Amniotic stem cell (primary cell): ENCODE measurements at regions not wholly inside any gene's neighbourhood (a gene's known extent, or its start where the extent isn't known, plus 50 kb on each side); places are given as distances from the start of the nearest gene placed in this dataset.

Experiments used
- DNase-seq: peaks from one replicate; lab custom pipeline; 2025; lab: John Stamatoyannopoulos, UW

DNA sequence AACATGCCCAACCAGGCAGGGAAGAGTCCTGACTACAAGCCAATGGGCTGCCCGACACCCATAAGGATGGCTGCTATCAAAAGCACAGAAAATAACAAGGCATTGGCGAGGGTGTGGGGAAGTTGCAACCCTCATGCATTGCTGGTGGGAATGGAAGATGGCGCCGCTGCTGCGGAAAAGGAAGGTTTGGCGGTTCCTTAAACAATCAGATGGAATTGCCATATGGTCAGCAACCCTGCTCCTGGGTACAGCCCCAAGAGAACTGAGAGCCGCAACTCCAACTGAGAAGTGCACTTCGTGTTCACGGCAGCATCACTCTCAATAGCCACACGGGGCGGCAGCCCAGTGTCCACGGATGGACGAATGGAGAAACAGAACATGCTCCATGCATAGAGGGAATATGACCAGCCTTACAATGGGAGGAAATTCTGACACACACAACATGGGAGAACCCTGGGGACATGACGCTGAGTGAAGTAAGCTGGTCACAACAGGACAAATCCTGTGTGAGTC is 193.3 kb downstream of the RBFOX3 start:
- no peak for DNase-seq

GRCh38 chr17:79415909-79416308 is 194.9 kb downstream of the RBFOX3 start:
- no peak for DNase-seq

DNA sequence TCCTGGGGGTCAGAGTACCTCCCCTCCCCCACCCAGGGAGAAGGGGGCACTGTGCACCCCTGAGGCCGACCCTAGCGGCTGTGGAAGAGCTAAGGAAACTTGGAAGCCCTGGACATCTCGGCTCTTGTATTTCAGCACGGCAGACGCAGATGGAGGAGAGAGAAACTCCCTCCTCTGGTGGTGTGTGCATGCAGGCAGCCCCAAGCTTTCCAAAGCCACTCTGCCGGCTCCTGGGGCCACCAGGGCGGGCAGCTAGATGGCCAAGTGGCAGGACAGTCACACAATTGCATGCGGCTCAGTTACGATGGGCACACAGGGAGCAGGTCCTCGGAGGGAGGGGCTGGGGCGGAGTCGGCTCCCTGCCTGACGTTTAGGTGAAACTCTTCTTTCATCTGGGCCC is 195.5 kb downstream of the RBFOX3 start:
- DNase-seq: no peak

DNA sequence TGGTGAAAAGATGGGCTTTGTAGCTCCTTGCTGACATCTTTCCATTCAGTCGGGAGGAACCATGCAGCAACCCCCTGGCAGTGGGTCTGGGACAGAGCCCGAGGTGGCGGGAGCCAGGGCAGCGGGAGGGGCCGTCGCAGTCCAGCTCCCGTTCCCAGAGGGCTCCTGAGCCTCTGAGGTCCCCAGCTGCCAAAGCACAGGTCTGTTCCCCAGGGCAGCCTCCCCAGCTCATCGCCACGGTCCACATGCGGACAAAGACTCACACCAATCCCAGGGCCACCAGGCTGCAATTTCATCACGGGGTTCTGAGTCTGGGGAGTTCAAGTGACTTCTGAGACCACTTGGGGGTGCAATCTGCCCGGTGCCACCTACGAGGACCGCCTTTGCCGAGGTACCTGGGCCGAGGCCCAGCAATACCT is 196.0 kb downstream of the RBFOX3 start:
- DNase-seq: no peak

GRCh38 chr17:79414063-79414792 is 196.6 kb downstream of the RBFOX3 start:
- DNase-seq: no peak

DNA sequence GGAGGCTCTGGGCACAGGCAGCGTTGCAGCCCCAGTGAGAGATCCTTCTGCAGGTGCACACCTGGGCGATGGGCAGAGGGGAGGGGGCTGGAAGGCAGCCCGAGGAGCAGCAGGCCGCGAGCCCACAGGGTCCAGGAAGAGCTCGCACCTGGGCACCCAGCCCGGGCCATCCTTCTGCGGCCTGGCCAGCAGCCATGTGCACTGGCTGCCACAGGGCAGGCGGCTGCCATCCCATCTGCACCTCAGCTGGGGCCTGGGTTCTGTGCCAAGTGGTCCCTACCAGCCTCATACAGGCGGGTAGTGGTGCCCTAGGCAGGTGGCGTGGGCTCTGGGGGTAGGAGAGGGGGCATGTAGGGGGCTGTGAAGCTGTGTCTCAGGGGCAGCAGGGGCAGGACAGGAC is 197.2 kb downstream of the RBFOX3 start:
- no peak for DNase-seq

GRCh38 chr17:79412886-79413390 is 197.9 kb downstream of the RBFOX3 start:
- no peak for DNase-seq

DNA sequence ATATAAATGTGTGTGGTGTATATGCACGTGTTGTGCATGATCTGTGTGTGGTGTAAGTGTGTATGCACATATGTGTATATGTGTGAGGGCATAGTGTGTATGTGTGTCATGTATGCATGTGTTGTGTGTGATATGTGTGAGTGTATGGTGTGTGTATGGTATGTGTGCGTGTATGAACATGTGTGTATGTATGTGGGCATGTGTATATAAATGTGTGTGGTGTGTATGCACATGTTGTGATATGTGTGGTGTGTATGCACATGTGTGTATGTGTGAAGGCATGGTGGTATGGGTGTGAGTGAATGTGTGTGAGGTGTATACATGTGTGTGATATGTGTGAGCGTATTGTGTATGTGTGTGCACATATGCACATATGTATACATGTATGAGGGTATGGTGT is 198.7 kb downstream of the RBFOX3 start:
- DNase-seq: no peak

DNA sequence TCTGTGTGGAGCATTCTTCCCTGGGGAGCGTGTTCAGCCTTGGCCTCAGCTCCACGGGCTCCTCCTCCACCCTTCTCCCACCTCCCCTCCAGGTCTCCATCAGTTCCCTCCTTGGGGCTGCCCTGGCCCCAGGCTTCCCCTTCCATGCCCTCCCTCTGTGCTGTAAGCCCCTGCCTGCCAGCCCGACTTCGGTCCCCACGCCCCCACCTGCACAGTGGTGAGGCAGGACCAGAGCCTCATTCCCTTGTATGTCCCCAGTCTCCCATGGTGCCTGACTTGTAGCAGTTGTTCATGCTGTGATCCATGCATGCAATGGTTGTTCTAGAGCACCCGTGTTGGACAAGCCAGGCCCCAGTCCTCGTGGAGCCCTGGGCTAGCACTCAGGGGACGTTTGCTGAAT is 199.4 kb downstream of the RBFOX3 start:
- no peak for DNase-seq

- DNase-seq: no peak
Measured at GRCh38 chr17:79410681-79411080, 200.2 kb downstream of the RBFOX3 start.

DNA sequence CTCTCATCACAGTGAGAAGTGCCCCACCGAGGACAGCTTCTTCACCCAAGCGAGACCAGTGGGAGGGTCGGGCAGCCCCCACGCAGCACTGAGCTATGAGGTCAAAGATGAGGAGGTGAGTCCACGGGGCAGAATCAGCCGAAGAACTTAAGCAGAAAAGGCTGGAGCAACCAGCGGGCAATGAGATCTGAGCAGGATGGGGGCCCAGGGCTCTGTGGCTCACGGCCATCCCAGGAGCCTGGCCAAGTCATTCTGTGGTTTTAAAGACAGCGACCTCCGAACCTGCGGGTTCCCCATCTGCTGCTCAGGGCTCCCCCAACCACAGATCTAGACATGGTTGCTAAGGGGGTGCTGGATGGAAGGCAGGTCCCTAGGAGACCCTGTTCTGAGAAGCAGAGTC is 202.6 kb downstream of the RBFOX3 start:
- no peak for DNase-seq

- no peak for DNase-seq
Measured at GRCh38 chr17:79407385-79407784, 203.5 kb downstream of the RBFOX3 start.

DNA sequence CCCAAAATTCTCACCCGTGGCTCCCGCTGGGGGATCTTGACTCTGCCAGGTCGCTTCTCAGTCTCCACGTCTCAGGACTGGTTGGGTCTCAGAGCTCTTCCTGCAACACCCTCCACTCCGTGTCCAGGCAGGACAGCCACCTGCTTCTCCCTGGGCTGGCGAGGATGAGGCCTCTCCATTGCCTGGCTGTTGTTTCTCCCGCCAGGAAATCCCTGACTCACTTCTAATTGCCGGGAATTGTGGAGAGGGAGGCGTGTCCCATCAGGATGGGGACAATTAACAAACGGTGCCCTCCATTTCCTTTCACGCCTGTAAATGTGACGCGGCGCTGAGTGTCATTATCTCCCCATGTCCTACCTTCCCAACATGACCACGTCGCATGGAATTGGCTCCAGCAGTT is 204.5 kb downstream of the RBFOX3 start:
- DNase-seq: no peak

DNA sequence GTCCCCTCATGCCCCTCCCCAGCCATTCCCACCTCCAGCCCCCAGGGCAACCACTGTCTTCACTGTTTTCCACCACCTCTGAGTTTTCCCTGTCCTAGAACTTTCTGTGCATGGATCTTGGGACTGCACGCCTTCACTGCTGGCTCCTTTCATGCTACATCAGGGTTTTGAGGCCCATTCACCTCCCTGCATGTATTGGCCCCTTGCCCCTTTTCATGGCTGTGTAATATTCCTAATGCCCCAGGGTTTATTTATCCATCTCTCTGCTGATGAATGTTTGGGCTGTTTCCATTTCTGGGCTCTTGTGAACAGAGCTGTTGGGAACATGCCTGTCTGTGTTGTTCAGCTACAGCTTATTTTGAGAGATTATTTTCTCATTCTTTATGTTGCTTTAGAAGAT is 205.0 kb downstream of the RBFOX3 start:
- no peak for DNase-seq

DNA sequence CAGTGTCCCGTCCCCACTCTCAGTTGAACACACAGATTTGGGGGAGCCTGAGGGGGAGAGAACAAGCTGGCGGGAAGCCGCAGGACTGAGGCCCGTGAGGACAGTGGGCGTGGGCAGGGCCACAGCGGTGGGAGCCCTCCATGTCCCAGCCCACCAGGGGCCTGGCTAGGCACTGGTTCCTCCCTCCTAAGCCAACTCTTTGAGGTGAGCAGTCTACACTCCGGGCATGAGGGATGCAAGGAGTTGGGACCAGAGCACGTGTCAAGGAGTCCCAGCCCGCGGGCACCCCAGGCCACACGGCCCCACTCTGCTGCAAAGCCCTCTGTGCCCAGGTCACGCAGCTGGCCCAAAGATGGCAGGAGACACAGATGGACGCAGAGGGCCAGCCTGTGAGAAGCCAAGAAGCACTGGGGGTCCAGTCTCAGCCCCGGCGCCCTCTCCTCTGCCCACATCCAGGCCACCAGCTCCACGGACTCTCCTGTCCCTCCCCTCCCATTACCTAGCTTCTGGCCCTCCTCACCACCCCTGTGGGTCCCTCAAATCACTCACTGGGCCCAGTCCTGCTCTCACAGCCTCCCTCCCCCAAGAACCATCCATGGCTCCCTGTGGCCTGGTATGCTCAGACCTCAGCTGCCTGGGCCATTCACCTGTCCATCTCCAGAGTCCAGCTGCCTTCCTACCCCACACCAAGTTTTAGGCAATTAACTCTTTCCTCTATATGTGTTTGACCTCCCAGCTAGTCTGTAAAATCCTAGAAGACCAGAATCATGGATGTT is 206.5 kb downstream of the RBFOX3 start:
- DNase-seq: no peak

DNA sequence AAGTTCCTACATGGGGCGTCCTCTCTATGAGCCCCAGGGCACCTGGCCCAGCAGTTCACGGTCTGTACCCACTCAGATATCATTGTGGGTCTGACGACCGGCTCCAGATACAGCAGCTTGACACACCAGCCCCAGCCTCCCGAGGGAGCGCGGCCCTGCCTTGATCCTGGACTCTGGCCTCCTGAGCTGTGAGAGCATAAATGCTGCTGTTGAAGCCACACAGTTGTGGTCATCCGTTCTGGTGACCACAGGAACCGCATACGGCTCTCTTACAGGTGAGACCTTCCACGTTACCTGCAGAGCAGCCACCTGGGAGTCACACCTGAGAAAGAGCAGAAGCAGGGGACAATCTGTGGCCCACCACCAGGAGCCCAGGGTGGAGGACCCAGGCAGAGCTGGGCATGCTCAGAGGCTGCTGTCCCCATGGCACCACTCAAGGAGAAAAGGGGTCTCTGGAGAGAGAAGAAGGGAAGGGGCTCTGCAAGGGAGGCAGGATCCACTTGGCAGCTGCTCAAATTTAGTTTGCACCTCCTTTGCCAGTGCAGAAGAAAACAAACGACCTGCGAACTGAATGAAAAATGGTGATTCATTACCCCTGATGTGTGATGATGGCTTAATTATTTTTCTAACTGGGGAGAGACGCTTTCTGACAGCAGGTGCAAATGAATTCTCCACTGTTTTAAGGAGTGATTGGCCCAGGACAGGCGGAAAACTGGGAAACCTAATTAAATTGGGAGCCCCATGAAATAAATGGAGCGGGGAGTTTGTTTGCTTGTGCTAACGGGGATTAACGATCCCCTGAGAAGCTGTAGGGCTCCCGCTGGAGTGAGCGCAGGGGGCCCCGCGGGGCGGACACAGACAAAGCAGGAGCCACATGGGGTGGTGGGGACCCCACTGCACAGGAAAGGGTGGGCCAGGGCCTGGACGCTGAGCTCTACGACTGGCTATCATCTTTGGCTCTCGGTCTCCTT is 208.9 kb downstream of the RBFOX3 start:
- no peak for DNase-seq

GRCh38 chr17:79400989-79401703 is 209.7 kb downstream of the RBFOX3 start:
- DNase-seq: peak; percentile 17

DNA sequence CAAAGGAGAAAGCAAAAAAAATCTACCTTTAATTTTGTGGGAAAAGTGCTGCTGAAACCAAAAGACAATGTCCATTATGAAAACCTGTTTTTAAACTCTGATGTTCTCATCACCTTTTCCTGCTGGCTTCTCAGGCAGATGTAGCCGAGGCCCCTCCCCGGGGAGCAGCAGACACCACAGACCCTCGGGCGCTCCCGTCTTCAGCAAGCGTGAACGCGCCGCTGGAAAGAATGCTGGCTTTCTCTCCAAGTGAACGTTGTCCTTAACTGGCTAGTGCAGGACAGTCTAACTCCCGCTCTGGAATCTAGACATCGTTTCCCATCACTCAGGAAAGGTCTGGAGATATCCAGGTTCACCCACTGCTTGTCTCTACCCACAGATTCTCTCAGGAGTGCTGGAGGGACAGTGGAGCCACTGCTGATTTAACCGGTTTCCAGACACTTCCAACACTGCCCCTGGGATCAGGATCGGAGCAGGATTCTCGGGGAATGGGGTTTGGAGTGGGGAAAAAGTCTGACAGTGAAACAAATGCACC is 211.2 kb downstream of the RBFOX3 start:
- no peak for DNase-seq

DNA sequence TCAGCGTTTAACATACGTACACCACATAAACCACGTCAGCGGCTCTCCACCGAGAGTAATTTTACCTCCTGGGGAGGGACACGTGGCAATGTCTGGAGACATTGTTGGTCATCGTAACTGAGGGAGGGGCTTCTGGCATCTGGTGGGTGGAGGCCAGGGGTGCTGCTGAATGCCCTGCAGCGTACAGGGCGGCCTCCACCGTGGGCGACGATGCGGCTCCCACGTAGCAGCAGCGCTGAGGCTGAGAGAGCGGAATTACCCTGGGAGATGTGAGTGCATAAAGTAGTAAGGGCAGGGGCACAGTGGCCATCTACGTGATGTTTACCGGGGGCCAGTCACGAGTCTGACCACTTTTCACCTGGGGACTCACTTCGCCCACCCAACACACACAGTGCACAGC is 212.4 kb downstream of the RBFOX3 start:
- no peak for DNase-seq

GRCh38 chr17:79396696-79397095 is 214.2 kb downstream of the RBFOX3 start:
- DNase-seq: no peak

- DNase-seq: no peak
Measured at GRCh38 chr17:79395545-79395944, 215.3 kb downstream of the RBFOX3 start.
